ENCODE measurements at regions not wholly inside any gene's neighbourhood (a gene's known extent, or its start where the extent isn't known, plus 50 kb on each side); places are given as distances from the start of the nearest gene placed in this dataset.

DNA sequence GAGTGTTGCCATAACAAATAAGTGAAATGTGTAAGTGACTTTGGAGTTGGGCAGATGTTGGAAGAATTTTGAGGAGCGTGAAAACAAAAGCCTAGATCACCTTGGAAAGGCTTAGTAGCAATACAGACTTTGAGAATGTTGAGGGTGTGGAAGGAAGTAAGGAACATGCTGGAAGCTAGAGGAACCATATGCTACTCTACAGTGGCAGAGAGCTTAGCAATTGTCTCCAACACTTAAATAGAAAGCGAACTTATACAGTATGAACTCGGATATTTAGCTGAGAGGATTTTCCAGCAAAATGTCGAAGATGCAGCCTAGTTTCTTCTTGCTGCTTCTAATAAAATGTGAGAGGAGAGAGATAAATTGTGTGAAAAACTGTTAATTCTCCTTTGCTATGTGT, 271.2 kb downstream of the ADRA2A start:
- DNase-seq (ENCODE audit: low spot score) (no peak), ATAC-seq (ENCODE audit: low read depth) (no peak)
- H3K4me3 ChIP-seq (ENCODE audit: severe bottlenecking), result no peak overlapping the region
- H3K4me1 ChIP-seq (ENCODE audit: insufficient read depth, poor library complexity, severe bottlenecking), result no peaks in the 10 kb centered on the region
- TF ChIP-seq, protein P1, sequence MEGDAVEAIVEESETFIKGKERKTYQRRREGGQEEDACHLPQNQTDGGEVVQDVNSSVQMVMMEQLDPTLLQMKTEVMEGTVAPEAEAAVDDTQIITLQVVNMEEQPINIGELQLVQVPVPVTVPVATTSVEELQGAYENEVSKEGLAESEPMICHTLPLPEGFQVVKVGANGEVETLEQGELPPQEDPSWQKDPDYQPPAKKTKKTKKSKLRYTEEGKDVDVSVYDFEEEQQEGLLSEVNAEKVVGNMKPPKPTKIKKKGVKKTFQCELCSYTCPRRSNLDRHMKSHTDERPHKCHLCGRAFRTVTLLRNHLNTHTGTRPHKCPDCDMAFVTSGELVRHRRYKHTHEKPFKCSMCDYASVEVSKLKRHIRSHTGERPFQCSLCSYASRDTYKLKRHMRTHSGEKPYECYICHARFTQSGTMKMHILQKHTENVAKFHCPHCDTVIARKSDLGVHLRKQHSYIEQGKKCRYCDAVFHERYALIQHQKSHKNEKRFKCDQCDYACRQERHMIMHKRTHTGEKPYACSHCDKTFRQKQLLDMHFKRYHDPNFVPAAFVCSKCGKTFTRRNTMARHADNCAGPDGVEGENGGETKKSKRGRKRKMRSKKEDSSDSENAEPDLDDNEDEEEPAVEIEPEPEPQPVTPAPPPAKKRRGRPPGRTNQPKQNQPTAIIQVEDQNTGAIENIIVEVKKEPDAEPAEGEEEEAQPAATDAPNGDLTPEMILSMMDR (IDR thresholded peaks at IDR 0.05; ENCODE audit: poor library complexity, severe bottlenecking), result no peak
- H3K27me3 ChIP-seq (ENCODE audit: insufficient read depth, poor library complexity, severe bottlenecking), result peaks cover 3% of the 10 kb centered on the region
- no peak overlapping the region for H3K27ac ChIP-seq (ENCODE audit: poor library complexity, severe bottlenecking)
- no peaks in the 10 kb centered on the region for H3K9me3 ChIP-seq (ENCODE audit: severe bottlenecking)
- no peaks in the 10 kb centered on the region for H3K36me3 ChIP-seq (ENCODE audit: low read depth)

DNA sequence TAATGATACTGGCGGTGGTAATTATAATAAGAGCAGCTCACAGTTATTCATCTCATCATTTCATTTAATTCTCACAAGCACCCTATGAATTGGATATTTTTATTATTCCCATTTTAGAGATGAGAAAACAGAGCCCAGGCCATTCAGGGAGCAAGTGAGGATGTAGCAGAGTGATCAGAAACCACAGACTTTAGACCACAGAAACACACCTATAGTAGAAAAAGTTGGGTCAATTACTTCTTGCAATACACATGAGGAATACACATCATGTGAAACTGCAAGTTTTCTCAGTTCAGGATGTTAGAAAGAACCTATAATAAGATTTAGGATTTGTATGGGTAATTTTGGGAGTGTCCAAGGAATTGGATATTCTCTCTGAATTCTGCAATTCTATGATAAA, 278.0 kb downstream of the ADRA2A start:
- H3K4me1 ChIP-seq (ENCODE audit: insufficient read depth, poor library complexity, severe bottlenecking), result no peaks in the 10 kb centered on the region
- H3K27ac ChIP-seq (ENCODE audit: poor library complexity, severe bottlenecking), result no peak overlapping the region
- no peaks in the 10 kb centered on the region for H3K9me3 ChIP-seq (ENCODE audit: severe bottlenecking)
- no peak for DNase-seq (ENCODE audit: low spot score)
- ATAC-seq (ENCODE audit: low read depth), result no peak
- peaks cover 5% of the 10 kb centered on the region for H3K27me3 ChIP-seq (ENCODE audit: insufficient read depth, poor library complexity, severe bottlenecking)
- TF ChIP-seq, protein P1 (IDR thresholded peaks at IDR 0.05; ENCODE audit: poor library complexity, severe bottlenecking), result no peak
- no peak overlapping the region for H3K4me3 ChIP-seq (ENCODE audit: severe bottlenecking)
- H3K36me3 ChIP-seq (ENCODE audit: low read depth), result no peaks in the 10 kb centered on the region

DNA sequence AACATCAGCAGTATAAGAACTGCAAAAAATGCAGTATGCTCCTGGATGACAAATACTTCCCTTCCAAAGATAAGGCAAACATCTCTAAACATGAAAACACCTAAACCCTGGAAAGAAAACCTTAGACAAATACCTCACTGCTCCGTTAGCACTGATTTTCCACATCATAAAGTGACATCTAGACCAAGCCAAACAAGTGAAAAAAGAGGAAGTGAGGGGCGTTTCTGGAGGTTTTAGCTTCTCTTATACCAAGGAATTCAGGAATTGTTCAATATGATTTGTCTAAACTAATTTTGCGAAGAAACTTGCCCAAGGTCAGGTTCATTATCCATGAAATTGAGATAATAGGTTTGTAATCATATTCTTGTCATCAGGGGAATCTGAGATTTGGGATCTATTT, 279.7 kb downstream of the ADRA2A start:
- Histone ChIP-seq H3K9me3 (ENCODE audit: severe bottlenecking) (no peaks in the 10 kb centered on the region), H3K27me3 (ENCODE audit: insufficient read depth, poor library complexity, severe bottlenecking) (peaks cover 5% of the 10 kb centered on the region), H3K27ac (ENCODE audit: poor library complexity, severe bottlenecking) (no peak overlapping the region), H3K4me3 (ENCODE audit: severe bottlenecking) (no peak overlapping the region), H3K4me1 (ENCODE audit: insufficient read depth, poor library complexity, severe bottlenecking) (no peaks in the 10 kb centered on the region), H3K36me3 (ENCODE audit: low read depth) (no peaks in the 10 kb centered on the region)
- TF ChIP-seq, protein P1 (IDR thresholded peaks at IDR 0.05; ENCODE audit: poor library complexity, severe bottlenecking), result no peak
- DNase-seq (ENCODE audit: low spot score) (no peak), ATAC-seq (ENCODE audit: low read depth) (no peak)

- Histone ChIP-seq H3K9me3 (ENCODE audit: severe bottlenecking) (no peaks in the 10 kb centered on the region), H3K27ac (ENCODE audit: poor library complexity, severe bottlenecking) (no peak overlapping the region), H3K27me3 (ENCODE audit: insufficient read depth, poor library complexity, severe bottlenecking) (peaks cover 9% of the 10 kb centered on the region), H3K4me1 (ENCODE audit: insufficient read depth, poor library complexity, severe bottlenecking) (no peaks in the 10 kb centered on the region), H3K4me3 (ENCODE audit: severe bottlenecking) (no peak overlapping the region), H3K36me3 (ENCODE audit: low read depth) (no peaks in the 10 kb centered on the region)
- ATAC-seq (ENCODE audit: low read depth) (no peak), DNase-seq (ENCODE audit: low spot score) (no peak)
- TF ChIP-seq, protein P1 (IDR thresholded peaks at IDR 0.05; ENCODE audit: poor library complexity, severe bottlenecking), result no peak
Observed at GRCh38 chr10:111357859-111358258, 281.0 kb downstream of the ADRA2A start.

- no peaks in the 10 kb centered on the region for H3K4me1 ChIP-seq (ENCODE audit: insufficient read depth, poor library complexity, severe bottlenecking)
- DNase-seq (ENCODE audit: low spot score), result no peak
- no peaks in the 10 kb centered on the region for H3K36me3 ChIP-seq (ENCODE audit: low read depth)
- H3K27me3 ChIP-seq (ENCODE audit: insufficient read depth, poor library complexity, severe bottlenecking), result peaks cover 9% of the 10 kb centered on the region
- TF ChIP-seq, protein P1 (IDR thresholded peaks at IDR 0.05; ENCODE audit: poor library complexity, severe bottlenecking), result peak; percentile 38
- H3K27ac ChIP-seq (ENCODE audit: poor library complexity, severe bottlenecking), result no peak overlapping the region
- H3K9me3 ChIP-seq (ENCODE audit: severe bottlenecking), result no peaks in the 10 kb centered on the region
- peak; percentile 85 for ATAC-seq (ENCODE audit: low read depth)
- no peak overlapping the region for H3K4me3 ChIP-seq (ENCODE audit: severe bottlenecking)
Observed at GRCh38 chr10:111360260-111360925, 283.6 kb downstream of the ADRA2A start.

Measured in RWPE2 (cell line).